Pancreas (tissue), 10 donors: ENCODE measurements at regions not wholly inside any gene's neighbourhood (a gene's known extent, or its start where the extent isn't known, plus 50 kb on each side); places are given as distances from the start of the nearest gene placed in this dataset.

Experiments used
- ATAC-seq, 4 donors: fragments of 200-7000 bp; cut with Tn5 transposase; one replicate each; pipeline versions ENCODE4 v1.8.0 to v1.9.1; 2020; ENCODE audit warnings: mild to moderate bottlenecking in 4 of 4, moderate library complexity in 4 of 4
- DNase-seq, 6 donors: peaks; one replicate each; pipeline ENCODE4 v3.0.0-alpha.2; 2020
- FAIRE-seq: peaks from 2 replicates; lab custom pipeline; 2012; peaks lifted over from hg19 to GRCh38; lab: Jason Lieb, UNC
- H3K27ac ChIP-seq, 4 donors: fragments of 200-600 bp; sonication (generic); 1 replicate in 3 of 4; 2 replicates in 1 of 4; pipeline versions ENCODE4 v1.5.0 to v1.8.0; 2020
- H3K27me3 ChIP-seq, 4 donors: fragments of 200-600 bp; one replicate each; pipeline ENCODE4 v1.8.0; 2021
- H3K36me3 ChIP-seq, 3 donors: fragments of 200-600 bp; sonication (generic) in 1 of 3; one replicate each; pipeline versions ENCODE4 v1.5.0 to v1.8.0; 2020 to 2021
- H3K4me1 ChIP-seq, 3 donors: fragments of 200-600 bp; one replicate each; pipeline ENCODE4 v1.8.0; 2021
- H3K4me3 ChIP-seq, 4 donors: fragments of 200-600 bp; sonication (generic) in 2 of 4; one replicate each; pipeline versions ENCODE4 v1.5.0 to v1.8.0; 2020 to 2021
- H3K9me3 ChIP-seq, 4 donors: fragments of 200-600 bp; one replicate each; pipeline ENCODE4 v1.8.0; 2021
- WGBS, 2 donors: extraction: QIAGEN DNeasy Blood & Tissue Kit; methylation state at CpG; one replicate each; pipeline ENCODE4 v1.1.7; 2013; 5-methylcytosine and 5-hydroxymethylcytosine counted together
- intact Hi-C, 3 donors: fragments of 100-400 bp; cut with DNase I; formaldehyde crosslinking; loops; one replicate each; pipeline versions ENCODE4 v1.11.1 to v1.14.2; 2022
- TF ChIP-seq, protein P1 (sequence below), 4 donors: fragments of 200-600 bp; sonication (generic) in 3 of 4; IDR thresholded peaks; one replicate each; pipeline versions ENCODE4 v1.5.0 to v1.8.0; 2021; ENCODE audit warnings: antibody characterized with exemption in 4 of 4
- donor health status: healthy with polysubstance abuse.
- donor health status: DM: no; HTN: no; CAD: no; lungs with moderate emphysema.
- donor health status: DM: no; HTN: no; CAD: no.
- donor health status: control.
- donor health status: control.
- donor health status: Bipolar disorder and iron deficiency.
- donor health status: DM: yes; HTN: yes; CAD: no.
- donor health status: DM: no; HTN: no; CAD: no.
- donor health status: DM: no; HTN: no; CAD: no.
- donor health status: DM: yes; HTN: yes; CAD: no.

DNA sequence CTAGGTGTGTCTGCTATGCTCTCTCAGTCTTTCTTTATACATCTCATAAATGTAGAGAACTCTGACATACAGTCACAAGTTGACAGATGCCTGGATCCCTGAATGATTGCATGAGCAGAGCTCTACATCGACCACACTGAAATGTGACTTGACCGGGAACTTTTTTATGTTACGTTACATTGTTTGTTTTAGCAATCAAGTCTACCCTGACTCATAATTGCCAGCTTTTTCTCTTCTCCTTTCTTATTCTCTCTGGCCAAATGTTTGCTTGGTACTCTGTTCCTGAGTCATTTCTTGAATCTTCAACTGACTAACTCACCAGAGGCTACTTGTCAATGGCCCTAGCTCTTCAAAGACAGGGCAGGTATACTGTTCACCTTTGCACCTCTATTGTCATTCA lies 213.6 kb upstream of the DTNBP1 start:
- Histone ChIP-seq H3K4me3 (no peak overlapping the region), H3K36me3 (no peaks in the 10 kb centered on the region), H3K9me3 (no peaks in the 10 kb centered on the region), H3K4me1 (no peaks in the 10 kb centered on the region), H3K27ac (no peak overlapping the region), H3K27me3 (no peaks in the 10 kb centered on the region)
- ATAC-seq (peak in 1 of 4 donors; percentile 26), DNase-seq (no peak), FAIRE-seq (no peak)
- intact Hi-C loops, result no loop called here
- TF ChIP-seq, protein P1, sequence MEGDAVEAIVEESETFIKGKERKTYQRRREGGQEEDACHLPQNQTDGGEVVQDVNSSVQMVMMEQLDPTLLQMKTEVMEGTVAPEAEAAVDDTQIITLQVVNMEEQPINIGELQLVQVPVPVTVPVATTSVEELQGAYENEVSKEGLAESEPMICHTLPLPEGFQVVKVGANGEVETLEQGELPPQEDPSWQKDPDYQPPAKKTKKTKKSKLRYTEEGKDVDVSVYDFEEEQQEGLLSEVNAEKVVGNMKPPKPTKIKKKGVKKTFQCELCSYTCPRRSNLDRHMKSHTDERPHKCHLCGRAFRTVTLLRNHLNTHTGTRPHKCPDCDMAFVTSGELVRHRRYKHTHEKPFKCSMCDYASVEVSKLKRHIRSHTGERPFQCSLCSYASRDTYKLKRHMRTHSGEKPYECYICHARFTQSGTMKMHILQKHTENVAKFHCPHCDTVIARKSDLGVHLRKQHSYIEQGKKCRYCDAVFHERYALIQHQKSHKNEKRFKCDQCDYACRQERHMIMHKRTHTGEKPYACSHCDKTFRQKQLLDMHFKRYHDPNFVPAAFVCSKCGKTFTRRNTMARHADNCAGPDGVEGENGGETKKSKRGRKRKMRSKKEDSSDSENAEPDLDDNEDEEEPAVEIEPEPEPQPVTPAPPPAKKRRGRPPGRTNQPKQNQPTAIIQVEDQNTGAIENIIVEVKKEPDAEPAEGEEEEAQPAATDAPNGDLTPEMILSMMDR (IDR thresholded peaks at IDR 0.05), result no peak
- WGBS, 2 donors, result 42 to 45% methylated on average over 3 of the region's 3 CpGs

DNA sequence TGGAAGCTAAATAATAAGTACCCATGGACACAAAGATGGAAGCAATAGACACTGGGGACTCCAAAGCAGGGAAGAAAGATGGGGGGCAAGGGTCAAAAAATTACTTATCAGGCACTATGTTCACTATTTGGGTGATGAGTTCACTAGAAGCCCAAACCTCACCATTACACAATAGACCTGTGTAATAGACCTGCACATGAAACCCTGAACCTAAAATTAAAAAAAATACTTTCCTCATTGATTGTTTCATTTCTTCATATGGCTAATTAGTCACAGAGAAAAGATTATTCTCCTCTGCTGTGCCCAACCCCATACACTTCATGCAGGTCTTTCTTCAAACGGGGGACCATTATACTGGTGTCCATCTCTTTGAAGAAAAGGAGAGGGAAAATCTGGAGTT lies 213.0 kb upstream of the DTNBP1 start:
- no peaks in the 10 kb centered on the region for H3K36me3 ChIP-seq
- no peaks in the 10 kb centered on the region for H3K4me1 ChIP-seq
- DNase-seq (no peak), FAIRE-seq (no peak), ATAC-seq (no peak)
- no peak overlapping the region for H3K4me3 ChIP-seq
- no peaks in the 10 kb centered on the region for H3K27me3 ChIP-seq
- WGBS, 2 donors, result 89 to 94% methylated on average over 1 of the region's 1 CpG
- H3K27ac ChIP-seq, result no peak overlapping the region
- H3K9me3 ChIP-seq, result no peaks in the 10 kb centered on the region
- TF ChIP-seq, protein P1 (IDR thresholded peaks at IDR 0.05), result no peak
- intact Hi-C loops, result no loop called here

DNA sequence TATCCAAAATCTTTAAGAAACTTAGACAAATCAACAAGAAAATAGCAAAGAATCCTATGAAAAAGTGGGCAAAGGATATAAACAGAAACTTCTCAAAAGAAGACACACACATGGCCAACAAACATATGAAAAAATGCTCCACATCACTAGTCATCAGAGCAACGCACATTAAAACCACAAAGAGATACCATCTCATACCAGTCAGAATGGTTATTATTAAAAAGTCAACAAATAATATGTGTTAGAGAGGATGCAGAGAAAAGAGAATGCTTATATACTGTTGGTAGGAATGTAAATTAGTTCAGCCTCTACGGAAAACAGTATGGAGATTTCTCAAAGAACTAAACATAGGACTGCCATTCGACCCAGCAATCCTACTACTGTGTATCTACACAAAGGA lies 212.0 kb upstream of the DTNBP1 start:
- Histone ChIP-seq H3K4me1 (no peaks in the 10 kb centered on the region), H3K4me3 (no peak overlapping the region), H3K27me3 (no peaks in the 10 kb centered on the region), H3K27ac (no peak overlapping the region), H3K9me3 (no peaks in the 10 kb centered on the region), H3K36me3 (no peaks in the 10 kb centered on the region)
- ATAC-seq (no peak), DNase-seq (no peak), FAIRE-seq (no peak)
- WGBS, 2 donors, result 84 to 93% methylated on average over 3 of the region's 3 CpGs
- TF ChIP-seq, protein P1 (IDR thresholded peaks at IDR 0.05), result no peak
- intact Hi-C loops, result no loop called here

DNA sequence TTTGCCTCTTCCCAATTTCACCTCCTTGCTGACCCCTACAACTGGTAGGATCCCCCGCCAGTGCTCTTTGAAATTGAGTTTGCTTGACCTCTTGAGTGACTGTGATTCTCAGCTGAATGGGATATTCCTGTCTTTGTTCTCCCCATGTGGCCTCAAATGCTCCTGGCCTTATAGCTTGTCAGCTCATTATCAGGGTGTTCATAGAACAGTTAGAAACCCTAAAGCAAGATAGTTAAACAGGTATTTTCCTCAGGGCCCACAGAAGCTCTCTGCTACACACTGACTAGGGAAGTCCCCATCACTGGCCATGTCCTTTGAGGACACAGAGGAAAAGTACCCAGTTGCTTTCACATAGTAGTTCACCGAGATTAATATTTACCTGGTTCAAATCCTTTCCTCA lies 211.5 kb upstream of the DTNBP1 start:
- Histone ChIP-seq H3K36me3 (no peaks in the 10 kb centered on the region), H3K27ac (no peak overlapping the region), H3K4me3 (no peak overlapping the region), H3K9me3 (no peaks in the 10 kb centered on the region), H3K4me1 (no peaks in the 10 kb centered on the region), H3K27me3 (no peaks in the 10 kb centered on the region)
- ATAC-seq (no peak), DNase-seq (no peak), FAIRE-seq (no peak)
- TF ChIP-seq, protein P1 (IDR thresholded peaks at IDR 0.05), result no peak
- WGBS, 2 donors, result 74 to 79% methylated on average over 2 of the region's 2 CpGs
- intact Hi-C loops, result no loop called here

DNA sequence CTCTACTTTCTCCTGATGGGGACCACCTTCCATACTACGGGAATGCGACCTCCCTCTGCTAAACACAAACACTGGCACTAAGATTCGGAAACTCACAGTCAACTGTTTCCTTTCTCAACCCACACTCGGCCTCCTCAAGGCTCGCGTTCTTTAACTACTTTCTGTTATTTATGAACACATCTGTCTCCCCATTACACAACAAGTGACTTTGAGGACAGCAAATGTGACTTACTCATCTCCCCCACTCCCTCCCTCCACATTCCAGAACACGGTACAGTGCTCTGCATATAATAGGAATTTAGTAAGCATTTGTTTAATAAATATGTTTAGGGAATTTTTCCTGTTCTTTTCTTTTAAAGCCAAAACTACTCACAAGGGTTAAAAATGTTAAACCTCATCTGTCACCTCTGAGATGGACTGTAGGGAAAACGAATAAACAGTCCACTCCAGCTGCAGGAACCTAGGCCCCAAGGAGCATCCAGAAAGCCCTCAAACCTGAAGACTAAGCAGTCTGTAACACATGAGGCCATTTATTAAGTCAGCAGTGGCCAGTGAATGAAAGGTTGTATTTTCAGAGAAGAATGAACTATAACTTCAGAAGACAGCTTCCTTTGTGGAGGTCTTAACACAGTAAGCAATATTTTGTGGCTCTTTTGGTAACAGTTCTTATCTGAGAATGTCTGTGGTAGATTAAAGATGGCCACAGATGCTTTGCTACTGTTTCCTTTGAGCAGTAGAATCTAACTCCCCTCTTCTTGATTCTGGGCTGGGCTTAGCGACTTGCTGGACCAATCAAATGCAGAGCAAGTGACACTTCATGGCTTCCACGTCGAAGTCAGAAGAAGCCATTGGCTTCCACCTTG lies 209.6 kb upstream of the DTNBP1 start:
- Histone ChIP-seq H3K27me3 (no peaks in the 10 kb centered on the region), H3K27ac (no peak overlapping the region), H3K4me1 (no peaks in the 10 kb centered on the region), H3K4me3 (no peak overlapping the region), H3K9me3 (no peaks in the 10 kb centered on the region), H3K36me3 (no peaks in the 10 kb centered on the region)
- TF ChIP-seq, protein P1 (IDR thresholded peaks at IDR 0.05), result no peak
- WGBS, 2 donors, result 85 to 92% methylated on average over 11 of the region's 11 CpGs
- intact Hi-C loops, result no loop called here
- DNase-seq (no peak), FAIRE-seq (no peak), ATAC-seq (no peak)
